Activated naive CD4-positive, alpha-beta T cell treated with anti-CD3 and anti-CD28 coated beads, Interleukin-2, amount 10 ng/mL, durations not matched to agents 7 days and 5 days (primary cell): ENCODE measurements at regions not wholly inside any gene's neighbourhood (a gene's known extent, or its start where the extent isn't known, plus 50 kb on each side); places are given as distances from the start of the nearest gene placed in this dataset.
"Not testable (repeated sequence)": the region's sequence is repeated elsewhere in the genome, so short reads cannot be mapped to it uniquely, and the experiment has no call there.

Experiments used
- CTCF ChIA-PET: fragments of 350-600 bp; sonication (Branson Sonifier 250); formaldehyde crosslinking; loops from one replicate; lab custom pipeline; 2021; ENCODE audit warnings: antibody characterized with exemption; lab: Charles Lee
- DNase-seq: peaks from one replicate; pipeline ENCODE4 v3.0.0-alpha.2; 2020
- H3K27ac Mint-ChIP-seq: one replicate; pipeline ENCODE4 v1.8.0; 2021; ENCODE audit warnings: mild to moderate bottlenecking, moderate library complexity, mixed read lengths
- H3K27me3 Mint-ChIP-seq: one replicate; pipeline ENCODE4 v1.8.0; 2021; ENCODE audit warnings: mild to moderate bottlenecking, mixed read lengths
- H3K36me3 Mint-ChIP-seq: one replicate; pipeline ENCODE4 v1.8.0; 2021; ENCODE audit warnings: mixed read lengths
- H3K4me1 Mint-ChIP-seq: one replicate; pipeline ENCODE4 v1.8.0; 2021; ENCODE audit warnings: mixed read lengths
- H3K4me3 Mint-ChIP-seq: one replicate; pipeline ENCODE4 v1.8.0; 2021; ENCODE audit warnings: mild to moderate bottlenecking, moderate library complexity, mixed read lengths
- H3K9me3 Mint-ChIP-seq: one replicate; pipeline ENCODE4 v1.8.0; 2021; ENCODE audit warnings: mixed read lengths

DNA sequence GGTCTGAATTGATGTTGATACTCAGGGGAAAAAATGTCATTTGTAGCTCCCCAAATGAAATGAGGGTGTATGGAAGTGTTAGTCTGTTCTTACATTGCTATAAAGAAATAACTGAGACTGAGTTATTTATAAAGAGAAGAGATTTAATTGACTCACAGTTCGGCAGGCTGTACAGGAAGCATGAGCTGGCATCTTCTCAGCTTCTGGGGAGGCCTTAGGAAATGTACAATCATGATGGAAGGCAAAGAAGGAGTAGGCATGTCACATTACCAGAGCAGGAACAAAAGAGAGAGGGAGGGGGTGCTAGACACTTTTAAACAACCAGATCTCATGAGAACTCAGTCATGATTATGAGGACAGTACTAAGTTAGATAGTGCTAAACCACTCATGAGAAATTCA, 1199.9 kb upstream of the DIAPH2 start:
- Mint-ChIP-seq H3K4me3 (no peak overlapping the region), H3K4me1 (no peaks in the 10 kb centered on the region), H3K27me3 (no peaks in the 10 kb centered on the region), H3K36me3 (no peaks in the 10 kb centered on the region), H3K9me3 (peaks cover 2% of the 10 kb centered on the region), H3K27ac (no peak overlapping the region)
- DNase-seq = no peak
- CTCF ChIA-PET = no interaction called here

DNA sequence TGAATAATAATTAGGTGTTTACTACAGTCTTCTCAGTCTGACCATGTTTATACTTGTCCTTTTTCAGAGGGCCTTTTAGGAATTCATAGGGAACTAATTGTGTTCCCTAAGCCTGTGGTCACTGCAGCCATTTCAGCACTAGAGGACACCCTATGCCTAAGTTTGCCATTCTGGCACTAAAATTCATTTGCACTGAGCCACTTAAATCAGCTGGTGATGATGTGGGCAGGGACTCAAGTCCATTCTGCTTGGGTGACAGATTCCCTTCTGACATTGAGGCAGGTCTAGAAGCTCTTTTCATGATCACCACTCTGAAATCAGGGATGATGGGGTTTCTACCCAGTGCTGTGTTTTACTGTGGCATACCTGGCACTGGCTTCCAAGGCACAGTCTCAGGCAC, 1178.9 kb upstream of the DIAPH2 start:
- Mint-ChIP-seq H3K9me3 (no peaks in the 10 kb centered on the region), H3K36me3 (no peaks in the 10 kb centered on the region), H3K4me3 (no peak overlapping the region), H3K27ac (no peak overlapping the region), H3K27me3 (no peaks in the 10 kb centered on the region), H3K4me1 (no peaks in the 10 kb centered on the region)
- DNase-seq = no peak
- CTCF ChIA-PET = no interaction called here

DNA sequence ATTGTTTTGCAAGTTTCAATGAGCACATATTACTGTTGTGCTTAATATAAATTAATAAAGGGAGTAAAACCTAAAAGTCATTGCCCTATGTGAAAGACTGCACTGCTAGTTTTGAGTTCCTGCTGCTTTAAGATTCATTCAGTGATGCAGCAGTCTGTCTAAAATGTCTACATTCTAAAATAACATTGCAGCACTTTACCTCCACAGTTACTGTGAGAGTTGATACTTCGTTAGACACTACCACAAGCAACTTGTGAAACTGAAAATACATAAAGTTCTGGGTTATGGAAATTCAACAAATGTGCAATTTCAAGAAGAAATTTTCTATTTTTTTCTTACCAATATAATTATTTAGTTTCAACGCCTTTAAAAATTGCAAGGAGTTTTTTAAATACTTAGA, 1175.2 kb upstream of the DIAPH2 start:
- Mint-ChIP-seq H3K27ac (no peak overlapping the region), H3K36me3 (no peaks in the 10 kb centered on the region)
- CTCF ChIA-PET = no interaction called here

DNA sequence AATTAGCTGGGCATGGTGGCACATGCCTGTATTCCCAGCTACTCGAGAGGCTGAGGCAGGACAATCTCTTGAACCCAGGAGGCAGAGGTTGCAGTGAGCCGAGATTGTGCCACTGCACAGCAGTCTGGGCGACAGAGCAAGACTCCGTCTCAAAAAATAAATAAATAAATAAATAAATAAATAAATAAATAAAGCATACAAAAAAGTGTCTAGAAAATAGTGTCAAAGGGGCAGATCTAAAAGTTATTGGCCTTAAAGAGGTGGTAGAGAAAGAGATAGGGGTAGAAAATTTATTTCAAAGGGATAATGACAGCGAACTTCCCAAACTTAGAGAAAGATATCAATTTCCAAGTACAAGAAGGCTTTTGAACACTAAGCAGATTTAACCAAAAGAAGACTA, 1160.6 kb upstream of the DIAPH2 start:
- H3K9me3 Mint-ChIP-seq, H3K4me3 Mint-ChIP-seq, H3K27me3 Mint-ChIP-seq, H3K36me3 Mint-ChIP-seq, CTCF ChIA-PET, H3K4me1 Mint-ChIP-seq, DNase-seq, H3K27ac Mint-ChIP-seq: not testable (repeated sequence)

More for the DNA sequence above, 1175.2 kb upstream of the DIAPH2 start:
- Mint-ChIP-seq H3K4me3 (no peak overlapping the region), H3K4me1 (no peaks in the 10 kb centered on the region), H3K9me3 (no peaks in the 10 kb centered on the region), H3K27me3 (no peaks in the 10 kb centered on the region)
- no peak for DNase-seq

DNA sequence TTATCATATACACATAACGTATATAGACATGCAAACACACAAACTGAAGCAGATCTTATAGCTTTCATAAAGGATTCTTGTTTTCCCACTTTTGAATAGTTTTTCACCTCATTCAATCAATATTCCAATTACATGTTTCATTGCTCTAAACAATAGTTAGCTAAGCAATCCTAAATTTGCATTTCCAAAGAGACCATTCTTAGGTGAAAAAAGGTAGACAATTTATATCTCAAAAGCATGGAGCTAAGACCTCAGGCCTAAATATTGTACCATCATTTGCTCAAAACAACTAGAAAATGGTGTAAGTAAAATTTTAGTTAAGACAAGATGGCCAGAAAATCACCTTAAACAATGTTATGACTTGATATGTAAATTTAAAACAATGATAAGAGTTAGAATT, 1148.5 kb upstream of the DIAPH2 start:
- Mint-ChIP-seq H3K27me3 (no peaks in the 10 kb centered on the region), H3K9me3 (no peaks in the 10 kb centered on the region), H3K4me1 (no peaks in the 10 kb centered on the region), H3K27ac (no peak overlapping the region), H3K36me3 (no peaks in the 10 kb centered on the region), H3K4me3 (no peak overlapping the region)
- CTCF ChIA-PET = no interaction called here
- DNase-seq = no peak

DNA sequence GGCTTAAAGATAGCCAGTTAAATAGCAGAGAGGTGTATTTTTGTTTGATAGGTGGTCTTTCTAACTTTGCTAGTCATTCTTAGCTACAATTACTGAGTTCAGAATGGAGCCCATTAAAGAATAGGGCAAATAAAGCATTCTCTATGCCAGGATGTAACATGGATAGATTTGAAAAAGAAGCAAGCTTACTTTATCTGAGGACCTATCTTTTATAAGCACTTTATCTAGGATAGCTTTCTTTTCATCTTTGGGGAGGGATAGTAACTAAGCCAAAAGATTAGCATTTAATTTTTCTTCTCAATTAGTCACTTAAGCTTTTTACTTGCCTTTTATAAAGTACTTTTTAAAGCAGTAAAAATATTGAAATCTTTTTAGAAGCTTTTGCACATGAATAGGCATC, 1148.0 kb upstream of the DIAPH2 start:
- Mint-ChIP-seq H3K9me3 (no peaks in the 10 kb centered on the region), H3K27me3 (no peaks in the 10 kb centered on the region), H3K36me3 (no peaks in the 10 kb centered on the region), H3K4me3 (no peak overlapping the region), H3K27ac (no peak overlapping the region), H3K4me1 (no peaks in the 10 kb centered on the region)
- CTCF ChIA-PET = no interaction called here
- DNase-seq = no peak

DNA sequence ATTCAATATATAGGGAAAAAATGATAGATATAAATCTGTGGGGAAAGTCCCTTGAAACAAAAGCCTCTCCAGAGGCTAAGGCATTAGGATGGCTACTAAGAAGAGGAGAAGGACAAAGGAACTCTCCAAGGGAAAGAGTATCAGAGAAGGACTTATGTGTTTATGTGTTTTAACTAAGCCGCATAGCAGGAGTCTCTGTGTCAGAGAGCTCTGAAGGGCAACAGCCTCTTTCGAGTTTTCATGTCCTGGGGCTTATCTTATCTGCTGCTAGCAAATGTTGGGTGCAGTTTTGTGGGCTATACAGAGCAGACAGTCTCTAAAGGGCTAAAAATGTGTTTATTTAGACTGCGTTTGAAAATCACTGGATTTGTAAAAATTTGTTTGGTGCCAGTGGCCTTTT, 1145.6 kb upstream of the DIAPH2 start:
- Mint-ChIP-seq H3K4me1 (no peaks in the 10 kb centered on the region), H3K4me3 (no peak overlapping the region), H3K27me3 (no peaks in the 10 kb centered on the region), H3K36me3 (no peaks in the 10 kb centered on the region), H3K27ac (no peak overlapping the region), H3K9me3 (no peaks in the 10 kb centered on the region)
- DNase-seq = no peak
- CTCF ChIA-PET = no interaction called here

DNA sequence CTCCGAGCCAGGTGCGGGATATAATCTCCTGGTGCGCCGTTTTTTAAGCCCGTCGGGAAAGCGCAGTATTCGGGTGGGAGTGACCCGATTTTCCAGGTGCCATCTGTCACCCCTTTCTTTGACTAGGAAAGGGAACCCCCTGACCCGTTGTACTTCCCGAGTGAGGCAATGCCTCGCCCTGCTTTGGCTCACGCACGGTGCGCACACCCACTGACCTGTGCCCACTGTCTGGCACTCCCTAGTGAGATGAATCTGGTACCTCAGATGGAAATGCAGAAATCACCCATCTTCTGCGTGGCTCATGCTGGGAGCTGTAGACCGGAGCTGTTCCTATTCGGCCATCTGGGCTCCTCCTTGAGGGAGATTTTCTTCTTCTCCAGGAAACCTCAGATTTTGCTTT, 1135.1 kb upstream of the DIAPH2 start:
- not testable (repeated sequence) for H3K36me3 Mint-ChIP-seq, H3K9me3 Mint-ChIP-seq

DNA sequence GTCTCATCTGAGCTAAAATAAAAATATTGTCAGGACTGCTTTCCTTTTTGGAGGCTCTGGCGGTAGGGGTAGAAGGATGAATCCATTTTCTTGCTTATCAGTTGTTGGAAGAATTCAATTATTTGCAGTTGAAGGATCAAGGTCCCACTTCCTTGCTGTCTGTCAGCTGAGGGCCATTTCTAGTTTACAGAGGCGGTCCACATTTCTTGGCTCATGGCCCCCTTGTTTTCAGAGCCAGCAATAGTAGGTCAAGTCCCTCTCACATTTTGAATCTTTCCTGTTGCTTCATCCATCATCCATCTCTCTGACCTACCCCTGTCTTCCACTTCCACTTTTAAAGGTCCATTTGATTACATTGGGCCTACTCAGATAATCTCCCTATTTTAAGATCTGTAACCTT, 1099.3 kb upstream of the DIAPH2 start:
- H3K9me3 Mint-ChIP-seq = no peaks in the 10 kb centered on the region
- no peaks in the 10 kb centered on the region for H3K36me3 Mint-ChIP-seq
- CTCF ChIA-PET = no interaction called here
- DNase-seq = no peak
- H3K27me3 Mint-ChIP-seq = no peaks in the 10 kb centered on the region
- H3K4me3 Mint-ChIP-seq = no peak overlapping the region
- H3K4me1 Mint-ChIP-seq = no peaks in the 10 kb centered on the region
- no peak overlapping the region for H3K27ac Mint-ChIP-seq

More for the DNA sequence above, 1135.1 kb upstream of the DIAPH2 start:
- H3K4me1 Mint-ChIP-seq, CTCF ChIA-PET, DNase-seq, H3K27me3 Mint-ChIP-seq, H3K27ac Mint-ChIP-seq, H3K4me3 Mint-ChIP-seq: not testable (repeated sequence)

DNA sequence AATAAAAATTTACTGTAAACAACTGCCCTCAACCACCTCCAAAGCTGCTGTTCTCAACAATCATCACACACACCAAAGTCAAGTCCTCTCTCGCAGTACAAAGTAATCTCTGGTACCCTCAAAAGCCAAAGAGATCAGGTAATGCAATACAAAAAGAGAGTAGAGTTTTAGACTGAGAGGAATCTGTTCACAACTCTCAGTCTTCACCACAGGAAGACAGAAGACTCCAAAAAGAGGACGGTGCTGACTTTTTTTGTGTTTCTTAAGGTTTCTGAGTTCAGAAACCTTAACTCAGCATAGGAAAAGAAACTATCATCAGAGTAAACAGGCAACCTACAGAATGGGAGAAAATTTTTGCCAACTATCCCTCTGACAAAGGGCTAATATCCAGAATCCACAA, 1072.3 kb upstream of the DIAPH2 start:
- DNase-seq = no peak
- H3K27ac Mint-ChIP-seq = no peak overlapping the region
- H3K36me3 Mint-ChIP-seq = no peaks in the 10 kb centered on the region
- no peaks in the 10 kb centered on the region for H3K27me3 Mint-ChIP-seq
- H3K4me1 Mint-ChIP-seq = no peaks in the 10 kb centered on the region
- H3K4me3 Mint-ChIP-seq = no peak overlapping the region
- peaks cover 5% of the 10 kb centered on the region for H3K9me3 Mint-ChIP-seq
- CTCF ChIA-PET = no interaction called here

DNA sequence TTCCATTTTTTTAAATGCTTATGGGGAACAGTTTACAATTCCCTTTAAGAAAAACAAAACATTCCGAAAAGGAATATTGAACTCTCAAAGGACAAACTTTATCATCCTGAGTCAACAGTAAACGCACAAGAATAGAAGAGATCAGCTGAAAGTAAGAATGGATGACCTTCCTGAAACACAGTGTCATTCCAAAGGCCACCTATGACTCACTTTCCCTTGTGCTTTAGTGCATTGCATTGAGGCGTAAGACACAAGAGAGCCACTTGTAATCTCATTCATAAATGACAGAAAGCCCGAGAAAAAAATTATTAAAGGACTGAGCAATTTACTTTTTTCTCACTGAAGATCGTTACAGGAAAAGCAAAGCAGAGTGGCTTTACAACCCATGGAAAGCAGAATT, 1062.4 kb upstream of the DIAPH2 start:
- Mint-ChIP-seq H3K4me1 (no peaks in the 10 kb centered on the region), H3K4me3 (no peak overlapping the region), H3K27ac (no peak overlapping the region), H3K36me3 (no peaks in the 10 kb centered on the region), H3K9me3 (peaks cover 7% of the 10 kb centered on the region), H3K27me3 (no peaks in the 10 kb centered on the region)
- no peak for DNase-seq
- CTCF ChIA-PET = no interaction called here

DNA sequence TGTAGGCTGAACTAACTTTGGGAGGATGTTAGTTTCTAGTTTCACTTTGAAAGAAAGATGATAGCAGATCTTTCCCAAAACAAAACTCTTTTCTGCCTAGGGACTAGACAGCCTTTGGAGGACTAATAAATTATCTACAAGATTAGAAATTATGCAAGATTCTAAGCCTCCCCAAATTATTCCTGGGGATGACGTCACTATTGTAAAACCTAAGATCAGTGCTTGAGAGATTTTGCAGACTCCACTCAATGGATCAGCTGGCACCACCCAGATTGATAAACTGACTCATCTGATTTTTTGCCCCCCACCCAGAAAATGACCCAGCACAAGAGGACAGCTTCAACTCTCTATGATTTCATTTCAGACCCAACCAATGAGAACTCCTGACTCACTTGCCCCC, 1057.9 kb upstream of the DIAPH2 start:
- Mint-ChIP-seq H3K27ac (no peak overlapping the region), H3K4me3 (no peak overlapping the region), H3K36me3 (no peaks in the 10 kb centered on the region), H3K4me1 (no peaks in the 10 kb centered on the region), H3K9me3 (peaks cover 3% of the 10 kb centered on the region), H3K27me3 (no peaks in the 10 kb centered on the region)
- DNase-seq = no peak
- CTCF ChIA-PET = no interaction called here

DNA sequence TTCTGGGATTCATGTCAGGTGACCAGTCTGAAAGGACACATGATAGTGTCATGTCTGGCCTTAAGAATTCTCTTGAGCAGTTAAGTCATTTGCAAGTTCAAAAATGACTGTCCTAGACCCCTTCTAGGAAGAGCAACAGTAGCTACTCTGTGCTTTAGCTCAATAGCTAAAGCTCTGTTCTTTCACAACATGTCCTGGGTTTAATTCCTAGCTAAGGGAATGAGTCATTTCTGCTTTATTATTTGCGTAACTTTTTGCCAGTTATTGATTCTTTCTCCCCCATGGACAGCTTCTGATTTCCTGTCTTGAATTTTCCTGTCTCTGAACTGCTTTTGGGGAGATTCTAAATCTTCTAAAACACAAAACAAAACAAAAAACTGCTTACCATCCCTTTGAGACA, 1055.8 kb upstream of the DIAPH2 start:
- Mint-ChIP-seq H3K27me3 (no peaks in the 10 kb centered on the region), H3K9me3 (peaks cover 3% of the 10 kb centered on the region), H3K36me3 (no peaks in the 10 kb centered on the region), H3K27ac (no peak overlapping the region), H3K4me1 (no peaks in the 10 kb centered on the region), H3K4me3 (no peak overlapping the region)
- no peak for DNase-seq
- CTCF ChIA-PET = no interaction called here

DNA sequence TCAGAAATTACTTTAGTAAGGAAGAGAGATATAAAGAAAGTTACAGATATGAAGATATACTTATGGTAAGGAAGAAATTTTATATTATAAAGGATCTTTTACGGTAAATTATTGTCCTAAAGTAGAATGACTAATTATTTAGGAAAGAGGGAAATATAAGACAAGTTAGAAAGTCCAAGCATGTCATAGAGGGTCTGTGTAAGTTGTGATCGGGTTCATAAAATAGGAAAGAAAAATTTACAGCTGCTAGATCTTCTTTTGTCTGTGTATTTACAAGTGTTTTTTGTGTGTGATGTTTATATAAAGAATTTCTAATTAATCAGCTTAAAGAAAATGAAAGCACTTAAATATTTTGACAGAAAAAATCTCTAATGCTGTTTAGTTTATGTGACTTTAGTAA, 1054.9 kb upstream of the DIAPH2 start:
- no peak overlapping the region for H3K4me3 Mint-ChIP-seq
- H3K4me1 Mint-ChIP-seq = no peaks in the 10 kb centered on the region
- no peak overlapping the region for H3K27ac Mint-ChIP-seq
- H3K9me3 Mint-ChIP-seq = peaks cover 3% of the 10 kb centered on the region
- DNase-seq = no peak
- no peaks in the 10 kb centered on the region for H3K36me3 Mint-ChIP-seq
- CTCF ChIA-PET = no interaction called here
- no peaks in the 10 kb centered on the region for H3K27me3 Mint-ChIP-seq

DNA sequence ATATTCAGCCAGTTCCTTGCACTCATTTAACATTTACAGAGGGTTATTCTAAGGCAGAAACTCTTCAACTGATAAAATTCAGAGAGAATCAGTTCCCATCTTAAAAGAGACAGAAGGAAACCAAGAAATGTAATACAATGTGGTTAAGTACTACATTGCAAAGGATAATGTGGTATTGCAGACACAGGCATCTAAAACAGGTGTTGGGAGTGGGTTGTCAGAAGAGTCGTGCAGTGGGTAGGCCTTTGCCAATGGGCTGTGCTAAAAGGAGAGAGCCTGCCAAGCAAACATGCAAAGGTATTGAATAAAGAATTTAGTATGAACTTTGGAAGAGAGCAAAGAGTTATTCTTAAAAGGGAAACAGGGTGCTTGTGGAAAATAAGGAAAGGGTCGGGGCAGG, 1044.4 kb upstream of the DIAPH2 start:
- Mint-ChIP-seq H3K4me3 (no peak overlapping the region), H3K9me3 (no peaks in the 10 kb centered on the region), H3K36me3 (no peaks in the 10 kb centered on the region), H3K4me1 (no peaks in the 10 kb centered on the region), H3K27me3 (no peaks in the 10 kb centered on the region), H3K27ac (no peak overlapping the region)
- CTCF ChIA-PET = no interaction called here
- no peak for DNase-seq

DNA sequence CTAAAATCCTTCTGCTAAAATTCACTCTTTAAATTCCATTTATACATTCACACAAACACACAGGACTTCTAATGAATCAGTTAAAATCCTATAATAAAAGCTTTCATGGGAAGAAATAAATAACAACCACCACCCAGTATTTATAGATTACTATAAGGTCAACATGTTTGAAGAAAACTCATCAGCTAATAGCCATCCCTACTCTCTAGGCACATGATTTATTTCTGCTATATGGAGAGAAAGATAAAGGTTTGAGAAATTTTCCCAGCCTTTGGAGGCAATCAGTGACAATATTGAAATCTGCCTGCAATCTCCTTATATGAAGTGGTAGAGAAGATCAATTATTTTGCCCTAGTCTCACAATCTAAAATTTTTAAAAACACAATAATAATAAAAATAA, 1038.9 kb upstream of the DIAPH2 start:
- Mint-ChIP-seq H3K27me3 (no peaks in the 10 kb centered on the region), H3K4me3 (no peak overlapping the region), H3K4me1 (no peaks in the 10 kb centered on the region), H3K9me3 (peaks cover 2% of the 10 kb centered on the region), H3K27ac (no peak overlapping the region), H3K36me3 (no peaks in the 10 kb centered on the region)
- CTCF ChIA-PET = no interaction called here
- no peak for DNase-seq
